GM18507 (cell line): ENCODE measurements at regions not wholly inside any gene's neighbourhood (a gene's known extent, or its start where the extent isn't known, plus 50 kb on each side); places are given as distances from the start of the nearest gene placed in this dataset.

Experiments used
- DNase-seq: peaks from one replicate; pipeline ENCODE4 v3.0.0; 2011; ENCODE audit warnings: low read depth; ENCODE audit not compliant: insufficient read length; ENCODE audit errors: extremely low spot score
- FAIRE-seq: peaks from 2 replicates; lab custom pipeline; 2011; peaks lifted over from hg19 to GRCh38; lab: Jason Lieb, UNC

DNA sequence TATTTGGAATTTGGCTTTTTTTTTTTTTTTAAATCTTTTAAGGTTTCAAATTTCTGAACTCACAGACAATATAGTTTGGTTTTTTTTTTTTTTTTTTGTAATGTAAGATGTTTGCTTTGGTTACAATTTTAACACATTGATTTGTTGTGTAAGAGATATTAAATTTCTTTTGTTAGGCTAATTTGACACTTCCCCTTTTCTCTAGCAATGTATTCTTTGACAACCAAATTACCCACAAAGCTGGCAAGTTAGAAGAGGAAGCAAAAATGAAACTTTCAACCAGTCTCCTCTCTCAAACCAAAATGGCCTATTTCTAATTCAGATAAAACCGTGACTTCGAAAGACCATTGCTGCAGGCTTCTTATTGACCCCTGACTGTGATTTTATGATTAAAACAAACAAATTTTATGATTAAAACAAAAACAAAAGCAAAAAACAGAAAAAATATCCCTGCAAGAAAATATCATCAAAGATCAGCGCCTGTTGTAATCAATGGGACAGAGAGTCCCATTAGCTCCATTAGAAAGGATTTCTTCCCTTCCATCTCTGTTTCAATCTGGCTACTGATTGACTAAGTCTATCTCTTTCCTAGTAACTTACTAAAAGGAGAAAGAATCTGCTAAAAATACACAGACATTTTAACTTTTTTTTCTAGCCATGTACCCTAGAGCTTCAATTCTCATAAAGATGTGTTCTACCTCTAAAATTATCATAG is 489.2 kb downstream of the MDFIC start:
- FAIRE-seq (peak; percentile 9), DNase-seq (no peak)

DNA sequence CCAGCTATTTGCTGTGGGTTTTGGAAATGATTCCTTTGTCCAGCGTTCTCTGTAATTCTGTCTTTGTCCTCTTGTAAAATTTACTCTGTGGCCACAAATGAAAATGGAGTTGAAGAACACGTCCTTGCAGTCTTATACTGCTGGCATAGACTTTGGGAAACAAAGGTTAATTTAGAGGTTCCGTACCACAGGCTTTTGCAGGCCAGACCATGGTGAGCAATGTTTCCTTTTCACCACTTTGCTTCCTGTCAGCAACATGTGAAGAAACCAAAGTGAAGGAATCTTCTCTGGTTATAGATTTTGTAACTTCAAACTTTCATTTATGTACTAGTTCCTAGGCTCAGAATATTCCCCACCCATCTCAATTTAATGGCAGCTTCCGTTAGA is 488.5 kb downstream of the MDFIC start:
- DNase-seq (no peak), FAIRE-seq (no peak)

DNA sequence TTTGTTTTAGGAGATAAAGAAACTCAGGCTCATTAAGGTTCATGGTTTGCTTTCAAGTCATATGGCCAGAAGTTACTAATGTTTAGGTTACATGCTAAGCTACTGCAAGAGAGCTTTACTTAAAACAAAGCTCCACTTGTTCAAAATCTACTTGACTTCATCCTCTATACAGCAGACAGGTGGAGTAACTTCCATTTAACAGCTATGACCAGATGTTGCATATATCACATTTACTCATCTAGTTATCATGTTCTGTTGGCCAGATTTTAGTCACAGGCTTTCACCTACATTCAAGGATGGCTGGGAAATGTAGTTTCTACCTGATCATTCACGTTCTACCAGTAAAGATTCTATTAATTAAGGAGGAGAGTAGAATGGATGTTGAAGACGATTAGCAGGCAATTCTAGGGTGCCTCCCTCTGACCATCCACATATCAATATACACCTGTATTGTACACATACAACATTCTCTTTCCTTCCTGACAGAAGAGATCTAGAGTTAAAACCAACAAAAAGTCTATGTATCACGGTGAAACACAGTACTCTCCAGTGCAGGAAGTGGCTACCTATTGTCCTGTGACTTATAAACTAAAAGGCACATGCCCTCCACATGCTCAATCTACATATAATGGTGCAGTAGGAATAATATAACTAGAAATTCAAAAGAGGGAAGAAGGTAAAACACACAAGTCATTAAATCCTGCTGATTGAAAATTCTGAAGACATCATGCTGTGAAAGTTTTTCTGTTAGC is 488.0 kb downstream of the MDFIC start:
- FAIRE-seq = no peak
- DNase-seq = no peak

DNA sequence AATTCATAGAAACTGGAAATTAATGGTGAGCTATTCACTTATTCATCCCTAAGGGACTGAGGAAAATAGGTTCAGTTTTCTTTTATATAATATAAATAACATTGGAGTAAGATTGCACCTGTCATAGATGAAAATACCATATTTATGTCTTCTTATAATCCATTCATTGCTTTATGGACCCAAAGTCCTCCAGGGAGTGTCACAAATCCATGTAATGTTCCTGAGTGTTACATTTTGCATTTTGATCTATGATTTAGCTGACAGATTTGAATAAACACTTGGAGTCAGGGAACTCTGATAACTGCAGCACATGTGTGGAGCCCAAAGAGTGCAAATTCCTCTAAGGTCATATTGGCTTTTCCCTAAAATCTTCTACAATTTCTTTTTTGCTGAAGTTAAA is 484.3 kb downstream of the MDFIC start:
- FAIRE-seq (no peak), DNase-seq (no peak)

DNA sequence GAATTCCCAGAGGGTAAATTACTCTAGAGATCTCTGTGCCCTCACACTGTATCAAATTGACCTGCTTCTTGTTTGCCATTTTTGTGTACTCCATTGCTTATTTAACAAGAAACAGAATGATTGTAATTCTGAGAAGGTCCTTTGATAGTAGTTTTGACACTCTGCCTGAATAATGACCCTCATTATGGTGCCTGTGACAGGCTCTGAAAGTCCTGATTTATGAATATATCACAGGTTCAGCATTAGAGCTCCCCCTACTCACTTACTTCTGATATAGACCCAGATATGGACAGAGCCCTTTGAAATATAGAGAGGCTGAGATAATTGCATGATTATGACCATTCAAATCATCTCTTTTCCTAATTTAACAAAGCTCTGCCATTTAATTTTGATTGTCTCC is 465.2 kb downstream of the MDFIC start:
- FAIRE-seq (no peak), DNase-seq (no peak)

DNA sequence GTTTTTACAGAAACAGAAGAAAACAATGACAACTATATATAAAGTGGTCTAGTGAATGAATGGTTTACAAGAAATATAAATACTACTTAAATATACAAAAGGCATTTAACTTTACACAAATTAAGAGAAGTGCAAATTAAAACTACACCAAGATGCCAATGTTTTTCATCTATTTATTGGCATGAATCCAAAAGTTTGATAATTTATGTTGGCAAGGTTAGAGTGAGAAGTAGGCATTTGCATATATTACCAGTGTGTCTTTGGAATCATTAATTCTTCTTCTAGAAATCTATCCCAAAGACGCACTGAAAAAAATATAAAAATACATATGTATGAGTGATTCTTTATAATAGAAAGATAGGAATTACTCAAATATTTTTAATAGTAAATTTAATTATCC is 457.4 kb downstream of the MDFIC start:
- FAIRE-seq (no peak), DNase-seq (no peak)

DNA sequence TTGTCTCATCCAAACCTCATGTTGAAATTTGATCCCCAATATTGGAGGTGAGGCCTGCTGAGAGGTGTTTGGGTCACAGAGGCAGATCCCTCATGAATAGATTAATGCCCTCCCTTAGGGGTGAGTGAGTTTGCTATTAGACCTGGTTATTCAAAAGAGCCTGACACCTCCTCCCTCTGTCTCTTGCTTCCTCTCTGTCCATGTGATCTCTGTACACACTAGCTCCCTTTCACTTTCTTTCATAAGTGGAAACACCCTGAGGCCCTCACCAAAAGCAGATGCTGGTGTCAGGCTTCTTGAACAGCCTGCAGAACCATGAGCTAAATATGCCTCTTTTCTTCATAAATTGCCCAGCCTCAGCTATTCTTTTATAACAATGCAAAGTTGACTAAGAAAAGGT is 447.1 kb downstream of the MDFIC start:
- no peak for FAIRE-seq
- no peak for DNase-seq

DNA sequence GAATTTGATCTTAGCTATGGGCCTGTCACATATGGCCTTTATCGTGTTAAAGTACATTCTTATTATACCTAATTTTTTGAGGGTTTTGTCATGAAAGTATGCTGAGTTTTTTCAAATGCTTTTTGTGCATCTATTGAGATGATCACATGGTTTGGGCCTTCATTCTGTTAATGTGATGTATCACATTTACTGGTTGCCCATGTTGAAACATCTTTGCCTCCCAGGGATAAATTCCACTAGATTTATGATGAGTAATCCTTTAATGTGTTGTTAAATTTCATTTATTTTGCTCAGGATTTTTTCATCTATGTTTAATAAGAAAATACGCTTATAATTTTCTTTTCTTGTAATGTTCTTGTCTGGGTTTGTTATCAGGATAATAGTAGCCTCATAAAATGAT is 442.0 kb downstream of the MDFIC start:
- no peak for DNase-seq
- FAIRE-seq = no peak

DNA sequence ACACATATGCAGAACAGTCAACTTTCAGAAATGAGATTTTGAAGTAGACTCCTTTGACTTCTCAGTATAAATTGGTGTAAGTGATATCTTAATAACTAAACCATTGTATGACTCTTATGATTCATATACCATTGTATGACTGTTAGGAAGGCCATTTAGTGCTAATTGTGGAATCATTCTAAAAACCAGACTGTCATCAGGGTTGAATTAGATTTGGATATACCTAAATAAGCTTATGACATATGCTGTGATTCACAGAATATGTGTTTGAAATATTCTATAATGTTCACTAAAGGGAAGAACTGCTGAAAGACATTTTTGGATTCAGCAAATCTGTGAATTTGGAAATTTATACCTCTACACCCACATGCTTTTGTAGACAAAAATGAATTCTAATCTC is 438.1 kb downstream of the MDFIC start:
- FAIRE-seq (no peak), DNase-seq (no peak)

DNA sequence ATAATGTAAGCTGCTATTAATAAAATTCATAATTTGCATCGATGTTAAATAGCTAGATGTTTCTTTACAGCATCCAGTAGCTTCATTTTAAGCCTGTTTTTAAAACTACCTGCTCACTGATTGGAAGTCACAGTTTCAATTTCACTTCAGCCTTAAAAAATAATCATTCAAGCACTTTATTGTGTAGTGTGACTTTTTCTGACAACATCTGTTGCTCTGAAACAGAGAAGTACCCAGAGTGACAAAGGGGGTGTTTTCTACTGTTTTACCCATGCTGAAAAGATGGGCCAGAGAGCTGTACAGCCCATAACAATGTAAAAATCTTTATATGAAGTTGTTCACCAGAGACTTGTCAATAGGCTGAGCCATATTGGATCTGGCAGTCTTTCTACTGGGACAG is 437.2 kb downstream of the MDFIC start:
- FAIRE-seq = no peak
- DNase-seq = no peak

DNA sequence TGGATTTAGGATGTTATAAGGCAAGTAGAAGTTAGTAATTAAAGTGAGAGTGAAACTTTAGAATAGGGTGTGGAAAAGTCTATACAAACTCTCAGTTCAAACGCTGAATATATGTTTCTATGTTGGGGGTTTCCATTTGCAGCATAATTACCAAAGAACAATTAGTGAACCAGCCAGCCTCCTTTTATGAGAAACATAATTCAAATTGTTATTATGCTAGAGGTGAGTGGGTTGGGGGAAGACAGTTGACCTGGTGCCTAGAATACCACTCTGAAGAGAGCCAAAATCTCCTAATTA is 435.8 kb downstream of the MDFIC start:
- no peak for DNase-seq
- FAIRE-seq = no peak

DNA sequence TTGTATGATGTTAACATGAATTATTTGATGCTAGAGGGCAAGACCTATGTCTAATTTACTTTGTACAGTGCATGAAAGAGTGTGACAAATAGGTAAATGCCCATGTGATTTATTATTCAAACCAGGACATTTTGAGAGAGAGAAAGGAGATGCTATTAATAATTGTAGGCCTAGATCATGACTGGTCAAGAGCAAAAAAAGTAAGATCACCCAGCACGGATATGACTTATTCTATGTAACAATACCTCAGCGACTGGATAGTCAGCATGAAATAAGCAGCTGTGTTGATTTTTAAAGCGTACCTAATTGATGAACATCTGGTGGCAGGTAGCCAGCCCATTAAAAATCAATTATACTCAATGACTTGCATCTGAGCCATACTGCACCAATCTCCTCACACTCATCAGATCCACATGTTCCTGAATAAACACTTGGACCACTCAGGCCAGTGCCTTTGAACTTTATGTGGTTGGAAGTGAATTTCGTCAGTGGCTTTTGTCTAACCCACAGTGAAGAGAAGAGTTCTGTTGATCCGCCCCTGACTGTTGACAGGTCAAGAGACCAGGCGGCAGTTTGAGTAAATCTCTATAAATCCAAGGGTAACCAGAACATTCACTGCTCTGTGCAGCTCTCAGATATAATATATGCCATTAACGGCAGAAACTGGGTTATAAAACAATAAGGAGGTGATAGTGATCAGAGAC is 435.3 kb downstream of the MDFIC start:
- FAIRE-seq = no peak
- no peak for DNase-seq

DNA sequence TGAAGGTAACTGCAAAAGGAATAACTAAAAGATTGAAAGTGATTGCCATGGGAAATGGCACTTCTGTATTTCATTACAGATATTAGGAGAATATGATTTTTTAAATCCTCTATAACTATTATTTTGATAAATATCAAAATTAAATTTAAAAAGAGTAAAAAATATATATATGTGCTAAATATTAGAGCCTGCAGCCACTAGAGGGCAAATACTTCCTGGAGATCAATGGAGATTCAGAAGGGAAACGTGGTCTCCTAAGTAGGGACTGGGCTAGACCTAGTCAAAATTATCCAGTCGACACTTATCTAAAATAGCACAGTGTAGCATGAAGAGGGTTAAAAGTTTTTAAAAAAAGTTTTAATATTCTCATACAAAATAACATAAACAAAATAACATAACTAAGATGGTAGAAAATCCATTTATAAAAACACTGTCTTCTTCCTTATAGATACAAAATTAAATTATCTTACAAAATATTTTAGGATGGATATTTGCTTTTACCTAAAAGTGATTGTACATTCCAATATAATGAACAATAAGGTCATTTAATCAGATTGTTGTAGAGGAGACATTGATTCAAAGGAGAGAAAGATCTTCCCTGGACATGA is 434.3 kb downstream of the MDFIC start:
- no peak for FAIRE-seq
- peak; percentile 0 for DNase-seq

DNA sequence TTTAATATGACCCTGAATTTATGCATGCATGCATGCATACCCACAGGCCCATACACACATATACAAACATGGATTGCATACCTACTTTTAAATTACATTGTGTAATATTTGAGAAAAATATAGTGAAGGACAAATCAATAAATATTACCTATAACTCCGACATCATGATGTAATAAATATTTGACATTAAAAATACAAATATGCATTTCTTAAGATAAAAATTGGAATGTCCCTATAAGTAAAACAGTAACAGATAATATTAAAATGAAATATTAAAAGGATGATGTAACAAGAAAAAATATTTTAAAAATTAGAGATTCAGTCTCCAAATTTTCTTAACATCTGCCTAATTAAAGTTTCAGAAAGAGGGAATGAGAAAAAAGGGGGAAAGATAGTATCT is 433.0 kb downstream of the MDFIC start:
- DNase-seq = no peak
- FAIRE-seq = no peak

DNA sequence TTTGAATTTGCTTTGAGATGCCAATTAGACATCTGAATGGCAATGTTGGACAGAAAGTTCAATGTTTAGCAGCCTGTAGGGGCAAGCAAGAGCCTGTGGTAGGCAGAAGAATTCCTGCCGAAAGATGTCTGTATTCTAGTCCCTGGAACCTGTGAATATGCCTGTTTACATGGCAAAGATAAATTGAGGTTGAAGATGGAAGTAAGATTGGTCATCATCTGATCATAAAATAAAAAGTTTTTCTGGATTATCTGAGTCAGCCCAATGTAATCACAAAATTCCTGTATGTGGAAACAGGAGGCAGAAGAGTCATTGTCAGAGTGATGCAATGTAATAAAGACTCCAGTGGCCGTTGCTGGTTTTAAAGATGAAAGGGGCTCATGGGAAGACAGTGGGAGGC is 430.5 kb downstream of the MDFIC start:
- no peak for FAIRE-seq
- no peak for DNase-seq

DNA sequence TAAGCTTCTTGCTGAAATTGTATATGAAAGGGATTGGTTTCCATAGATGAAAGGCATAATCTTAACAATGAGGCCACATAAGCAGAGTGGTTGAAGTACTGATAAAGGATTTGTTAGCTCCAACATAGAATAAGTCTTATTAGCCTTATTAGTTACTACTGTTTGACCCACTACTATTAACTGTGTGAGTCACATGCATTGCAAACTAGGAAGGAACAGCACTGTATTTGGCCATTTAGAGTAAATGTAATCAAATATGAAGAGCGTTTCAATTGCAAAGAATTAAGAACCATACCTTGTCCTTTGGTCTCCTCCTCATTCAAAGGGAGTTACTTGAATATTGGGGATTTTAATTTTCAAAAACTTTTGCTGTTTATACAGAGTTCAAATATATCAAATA is 428.9 kb downstream of the MDFIC start:
- no peak for FAIRE-seq
- no peak for DNase-seq

DNA sequence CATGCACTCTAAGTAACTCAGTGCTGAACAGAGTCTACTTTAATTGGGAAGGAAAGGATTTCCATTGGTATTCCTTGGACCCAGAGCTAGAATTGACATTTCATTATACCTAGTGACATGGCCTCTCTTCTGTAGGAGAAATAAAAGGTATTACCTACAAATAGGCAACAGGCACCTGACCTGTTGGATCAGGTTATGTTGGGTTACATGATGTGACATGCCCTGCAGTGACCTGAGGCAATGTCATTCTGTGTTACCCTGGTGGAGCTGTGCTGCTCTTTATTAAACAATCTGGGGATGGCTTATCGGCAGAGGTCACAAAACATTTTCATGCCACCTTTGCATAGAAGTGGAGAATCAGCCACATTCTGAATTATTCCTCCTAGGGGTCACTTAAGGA is 427.7 kb downstream of the MDFIC start:
- FAIRE-seq (no peak), DNase-seq (no peak)

DNA sequence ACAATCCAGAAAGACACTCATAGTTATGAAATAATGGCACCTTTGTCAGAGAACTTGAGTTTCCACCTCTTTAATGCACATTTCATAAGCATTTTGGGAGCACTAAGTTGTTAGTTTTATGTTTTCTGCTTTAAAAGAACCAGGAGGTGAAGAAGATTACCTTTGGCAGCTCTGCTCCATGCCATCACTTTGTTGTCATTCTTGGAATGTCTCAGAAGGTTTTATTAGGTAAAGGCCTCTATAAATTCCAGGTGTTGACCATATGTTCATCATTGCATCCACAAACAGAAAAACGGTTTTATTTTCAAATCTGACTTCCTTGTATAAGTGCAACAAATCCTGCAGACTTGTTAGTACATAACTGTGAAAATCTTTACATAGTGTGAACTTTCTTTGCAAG is 424.8 kb downstream of the MDFIC start:
- FAIRE-seq = no peak

DNA sequence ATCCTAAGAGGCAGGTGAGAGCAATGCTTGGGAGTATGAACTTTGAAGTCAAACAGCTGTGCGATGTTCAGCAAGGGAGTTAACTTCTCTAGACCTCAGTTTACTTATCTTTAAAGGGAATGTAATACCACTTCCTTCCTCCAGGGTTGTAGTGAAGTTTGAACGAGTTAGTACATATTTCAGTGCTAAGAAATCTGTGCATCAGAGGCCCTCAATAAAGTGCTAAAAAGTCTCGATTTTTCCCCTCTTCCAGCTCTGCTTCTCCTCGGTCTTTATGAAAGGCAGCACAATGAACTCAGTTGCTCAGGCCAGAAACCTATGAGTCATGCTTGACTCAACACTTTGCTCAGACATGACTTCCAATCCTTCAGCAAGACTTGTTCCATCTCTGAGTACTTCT is 418.9 kb downstream of the MDFIC start:
- FAIRE-seq (no peak), DNase-seq (no peak)

More for the DNA sequence above, 424.8 kb downstream of the MDFIC start:
- no peak for DNase-seq

DNA sequence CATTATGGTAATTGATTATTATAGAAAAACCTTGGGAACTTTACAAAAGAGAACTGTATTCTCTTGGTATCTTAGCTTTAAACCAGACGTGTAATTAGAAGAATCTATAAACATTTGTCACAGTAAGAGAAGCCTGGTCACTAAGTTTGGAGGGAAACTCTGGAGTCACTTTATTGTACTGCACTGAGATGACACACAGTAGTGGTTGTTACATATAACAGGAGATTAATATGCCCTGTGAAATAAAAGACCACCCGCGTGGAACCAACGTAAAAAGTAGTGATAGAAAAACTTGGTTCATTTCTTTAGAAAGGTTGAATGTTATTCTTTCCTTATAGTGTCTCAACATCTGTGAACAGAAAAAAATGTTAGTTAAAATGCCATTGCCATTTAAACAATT is 416.1 kb downstream of the MDFIC start:
- FAIRE-seq = no peak

DNA sequence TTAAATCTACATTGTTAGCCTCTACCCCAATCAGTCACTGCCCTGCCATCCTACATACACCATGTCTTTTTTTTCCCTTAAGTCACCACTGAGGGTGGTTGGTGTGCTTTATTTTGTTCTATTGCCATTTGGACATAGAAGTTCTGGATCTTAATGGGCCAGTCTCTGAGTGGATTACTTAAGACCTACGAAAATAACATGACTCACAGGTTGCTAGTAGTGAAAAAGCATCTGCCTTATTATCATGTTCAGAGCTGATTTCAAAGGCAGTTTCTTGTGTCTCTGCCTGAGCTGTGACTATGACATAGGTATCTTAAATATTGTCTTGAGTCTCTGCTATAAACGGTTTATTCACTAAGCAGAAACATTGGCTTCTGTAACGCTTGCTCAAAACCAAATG is 410.8 kb downstream of the MDFIC start:
- FAIRE-seq = no peak
- no peak for DNase-seq

More for the DNA sequence above, 416.1 kb downstream of the MDFIC start:
- no peak for DNase-seq
